Spleen (tissue), 7 donors: ENCODE measurements at regions not wholly inside any gene's neighbourhood (a gene's known extent, or its start where the extent isn't known, plus 50 kb on each side); places are given as distances from the start of the nearest gene placed in this dataset.

ENCODE experiments used
- POLR2AphosphoS5 ChIP-seq, 3 donors: sonication (generic); formaldehyde crosslinking; IDR thresholded peaks; one replicate each; pipeline ENCODE4 v1.5.1; 2017; ENCODE audit warnings: antibody characterized with exemption in 3 of 3
- TF ChIP-seq, protein P1 (sequence below), 11 experiments: fragments of 200-600 bp in 7 of 11; fragments of 450-650 bp in 4 of 11; sonication (generic) in 4 of 11; IDR thresholded peaks in 8 of 11; conservative IDR thresholded peaks in 3 of 11; 1 replicate in 7 of 11; 2 replicates in 4 of 11; pipeline versions ENCODE4 v1.4.0 to v1.8.0; 2016 to 2021; ENCODE audit warnings: antibody characterized with exemption in 11 of 11, inconsistent platforms in 4 of 11, mild to moderate bottlenecking in 1 of 11
- donor health status: DM: no; HTN: no; CAD: no; lungs with moderate emphysema.
- donor health status: DM: no; HTN: no; CAD: no.
- donor health status: DM: no; HTN: no; CAD: no.

DNA sequence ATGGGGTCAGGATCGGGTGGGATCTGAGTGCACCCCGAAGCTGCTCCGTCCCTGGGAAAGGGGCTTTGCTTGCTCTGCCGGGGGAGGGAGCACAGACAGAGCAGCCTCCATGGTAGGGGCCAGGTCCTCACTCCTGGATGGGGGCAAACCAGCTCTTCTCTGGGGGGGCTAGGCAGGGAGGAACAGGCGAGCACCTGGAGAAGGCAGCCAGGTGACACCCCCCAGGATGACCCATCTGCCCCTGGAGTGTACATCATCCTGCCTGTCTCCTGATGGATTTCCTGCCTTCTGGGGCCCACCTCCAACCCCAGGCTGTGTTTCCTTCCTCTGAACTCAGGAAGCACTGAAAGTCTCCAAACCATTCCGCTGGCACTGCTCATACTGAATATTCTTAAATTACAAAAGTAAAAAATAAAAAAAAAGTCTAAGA lies 248.0 kb downstream of the RHOU start:
- TF ChIP-seq, protein P1, sequence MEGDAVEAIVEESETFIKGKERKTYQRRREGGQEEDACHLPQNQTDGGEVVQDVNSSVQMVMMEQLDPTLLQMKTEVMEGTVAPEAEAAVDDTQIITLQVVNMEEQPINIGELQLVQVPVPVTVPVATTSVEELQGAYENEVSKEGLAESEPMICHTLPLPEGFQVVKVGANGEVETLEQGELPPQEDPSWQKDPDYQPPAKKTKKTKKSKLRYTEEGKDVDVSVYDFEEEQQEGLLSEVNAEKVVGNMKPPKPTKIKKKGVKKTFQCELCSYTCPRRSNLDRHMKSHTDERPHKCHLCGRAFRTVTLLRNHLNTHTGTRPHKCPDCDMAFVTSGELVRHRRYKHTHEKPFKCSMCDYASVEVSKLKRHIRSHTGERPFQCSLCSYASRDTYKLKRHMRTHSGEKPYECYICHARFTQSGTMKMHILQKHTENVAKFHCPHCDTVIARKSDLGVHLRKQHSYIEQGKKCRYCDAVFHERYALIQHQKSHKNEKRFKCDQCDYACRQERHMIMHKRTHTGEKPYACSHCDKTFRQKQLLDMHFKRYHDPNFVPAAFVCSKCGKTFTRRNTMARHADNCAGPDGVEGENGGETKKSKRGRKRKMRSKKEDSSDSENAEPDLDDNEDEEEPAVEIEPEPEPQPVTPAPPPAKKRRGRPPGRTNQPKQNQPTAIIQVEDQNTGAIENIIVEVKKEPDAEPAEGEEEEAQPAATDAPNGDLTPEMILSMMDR (IDR thresholded peaks at IDR 0.05 in 8 of 11, conservative IDR thresholded peaks at IDR 0.05 in 3 of 11): no peak
- peak in 1 of 3 donors; percentile 22 for TF ChIP-seq POLR2AphosphoS5 (IDR thresholded peaks at IDR 0.05)
